Chondrocyte (in vitro differentiated cells): ENCODE measurements at regions not wholly inside any gene's neighbourhood (a gene's known extent, or its start where the extent isn't known, plus 50 kb on each side); places are given as distances from the start of the nearest gene placed in this dataset.

Experiments used
- DNase-seq: peaks from one replicate; pipeline ENCODE4 v3.0.0; 2021; ENCODE audit warnings: mixed read lengths, low spot score
- H3K27ac Mint-ChIP-seq: one replicate; pipeline ENCODE4 v1.8.0; 2021; ENCODE audit warnings: mild to moderate bottlenecking, moderate library complexity, mixed read lengths; ENCODE audit not compliant: unreplicated experiment
- H3K27me3 Mint-ChIP-seq: 2 replicates; pipeline ENCODE4 v1.8.0; 2021; ENCODE audit warnings: low read depth, mixed read lengths
- H3K36me3 Mint-ChIP-seq: 2 replicates; pipeline ENCODE4 v1.8.0; 2021; ENCODE audit warnings: low read depth, mixed read lengths
- H3K4me1 Mint-ChIP-seq: 2 replicates; pipeline ENCODE4 v1.8.0; 2021; ENCODE audit warnings: low read depth, mild to moderate bottlenecking, mixed read lengths
- H3K4me3 Mint-ChIP-seq: one replicate; pipeline ENCODE4 v1.8.0; 2021; ENCODE audit warnings: mild to moderate bottlenecking, moderate library complexity, mixed read lengths; ENCODE audit not compliant: unreplicated experiment
- H3K9me3 Mint-ChIP-seq: 2 replicates; pipeline ENCODE4 v1.8.0; 2021; ENCODE audit warnings: low read depth, mixed read lengths
- TF ChIP-seq, protein P1 (sequence below): fragments of 200-600 bp; sonication (generic); IDR thresholded peaks from 2 replicates; pipeline ENCODE4 v1.5.0; 2021; ENCODE audit warnings: antibody characterized with exemption, mild to moderate bottlenecking, moderate library complexity

- H3K27ac Mint-ChIP-seq, result no peak overlapping the region
- H3K4me1 Mint-ChIP-seq, result no peaks in the 10 kb centered on the region
- peaks cover 10% of the 10 kb centered on the region for H3K9me3 Mint-ChIP-seq
- peaks cover 2% of the 10 kb centered on the region for H3K36me3 Mint-ChIP-seq
- no peak overlapping the region for H3K4me3 Mint-ChIP-seq
- TF ChIP-seq, protein P1, sequence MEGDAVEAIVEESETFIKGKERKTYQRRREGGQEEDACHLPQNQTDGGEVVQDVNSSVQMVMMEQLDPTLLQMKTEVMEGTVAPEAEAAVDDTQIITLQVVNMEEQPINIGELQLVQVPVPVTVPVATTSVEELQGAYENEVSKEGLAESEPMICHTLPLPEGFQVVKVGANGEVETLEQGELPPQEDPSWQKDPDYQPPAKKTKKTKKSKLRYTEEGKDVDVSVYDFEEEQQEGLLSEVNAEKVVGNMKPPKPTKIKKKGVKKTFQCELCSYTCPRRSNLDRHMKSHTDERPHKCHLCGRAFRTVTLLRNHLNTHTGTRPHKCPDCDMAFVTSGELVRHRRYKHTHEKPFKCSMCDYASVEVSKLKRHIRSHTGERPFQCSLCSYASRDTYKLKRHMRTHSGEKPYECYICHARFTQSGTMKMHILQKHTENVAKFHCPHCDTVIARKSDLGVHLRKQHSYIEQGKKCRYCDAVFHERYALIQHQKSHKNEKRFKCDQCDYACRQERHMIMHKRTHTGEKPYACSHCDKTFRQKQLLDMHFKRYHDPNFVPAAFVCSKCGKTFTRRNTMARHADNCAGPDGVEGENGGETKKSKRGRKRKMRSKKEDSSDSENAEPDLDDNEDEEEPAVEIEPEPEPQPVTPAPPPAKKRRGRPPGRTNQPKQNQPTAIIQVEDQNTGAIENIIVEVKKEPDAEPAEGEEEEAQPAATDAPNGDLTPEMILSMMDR, result no peak
- no peak for DNase-seq
- no peaks in the 10 kb centered on the region for H3K27me3 Mint-ChIP-seq
These were observed 363.2 kb upstream of the RND3 start for GRCh38 chr2:150850641-150851040.

DNA sequence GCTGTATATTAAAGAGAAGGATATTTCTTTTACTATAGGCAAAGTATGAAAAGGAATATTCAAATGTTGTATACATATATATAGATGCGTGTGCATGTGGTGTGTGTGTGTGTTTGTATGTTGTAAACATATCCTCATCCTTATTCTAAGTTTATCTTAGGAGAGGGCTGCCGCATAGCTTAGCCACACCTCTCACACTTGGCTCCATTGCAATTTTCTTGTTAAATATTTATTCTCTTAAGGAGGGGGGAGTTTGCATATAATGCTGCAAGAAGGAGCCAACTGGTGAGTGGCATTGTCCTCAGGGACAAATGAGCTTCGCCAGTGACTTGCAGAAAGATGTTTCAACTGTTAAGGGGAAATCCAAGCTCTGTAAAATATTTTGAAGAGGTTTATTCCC, 360.1 kb upstream of the RND3 start:
- no peak overlapping the region for H3K4me3 Mint-ChIP-seq
- TF ChIP-seq, protein P1, result no peak
- no peak for DNase-seq
- no peaks in the 10 kb centered on the region for H3K4me1 Mint-ChIP-seq
- H3K9me3 Mint-ChIP-seq, result peaks cover 10% of the 10 kb centered on the region
- H3K27ac Mint-ChIP-seq, result no peak overlapping the region
- no peaks in the 10 kb centered on the region for H3K27me3 Mint-ChIP-seq
- H3K36me3 Mint-ChIP-seq, result peaks cover 2% of the 10 kb centered on the region

GRCh38 chr2:150846691-150847090, 359.2 kb upstream of the RND3 start:
- TF ChIP-seq, protein P1, result no peak

GRCh38 chr2:150832686-150833085, 345.2 kb upstream of the RND3 start:
- no peaks in the 10 kb centered on the region for H3K4me1 Mint-ChIP-seq
- H3K36me3 Mint-ChIP-seq, result no peaks in the 10 kb centered on the region
- TF ChIP-seq, protein P1, result no peak
- no peak overlapping the region for H3K4me3 Mint-ChIP-seq
- no peak overlapping the region for H3K27ac Mint-ChIP-seq
- DNase-seq, result no peak
- H3K9me3 Mint-ChIP-seq, result peaks cover 7% of the 10 kb centered on the region
- H3K27me3 Mint-ChIP-seq, result no peaks in the 10 kb centered on the region

More at GRCh38 chr2:150846691-150847090, 359.2 kb upstream of the RND3 start:
- H3K4me3 Mint-ChIP-seq, result no peak overlapping the region
- no peaks in the 10 kb centered on the region for H3K4me1 Mint-ChIP-seq
- peaks cover 10% of the 10 kb centered on the region for H3K9me3 Mint-ChIP-seq
- no peak overlapping the region for H3K27ac Mint-ChIP-seq
- DNase-seq, result no peak
- H3K36me3 Mint-ChIP-seq, result peaks cover 2% of the 10 kb centered on the region
- no peaks in the 10 kb centered on the region for H3K27me3 Mint-ChIP-seq

GRCh38 chr2:150824118-150824517, 336.7 kb upstream of the RND3 start:
- H3K4me3 Mint-ChIP-seq, result no peak overlapping the region
- no peak for DNase-seq
- no peaks in the 10 kb centered on the region for H3K4me1 Mint-ChIP-seq
- H3K9me3 Mint-ChIP-seq, result peaks cover 3% of the 10 kb centered on the region
- TF ChIP-seq, protein P1, result no peak
- H3K27ac Mint-ChIP-seq, result no peak overlapping the region
- no peaks in the 10 kb centered on the region for H3K36me3 Mint-ChIP-seq
- no peaks in the 10 kb centered on the region for H3K27me3 Mint-ChIP-seq
